IMR-90 (cell line): ENCODE measurements at regions not wholly inside any gene's neighbourhood (a gene's known extent, or its start where the extent isn't known, plus 50 kb on each side); places are given as distances from the start of the nearest gene placed in this dataset.

Source experiments
- ATAC-seq: fragments of 200-7000 bp; cut with Tn5 transposase; 2 replicates; pipeline ENCODE4 v1.9.1; 2020; ENCODE audit warnings: low read depth, mild to moderate bottlenecking, moderate library complexity
- BruUV-seq: library from RNA; stranded (reverse); fragments of 400-500 nt; replicated peaks from 2 replicates; lab custom pipeline; 2021; lab: Mats Ljungman, UMichigan
- CTCF ChIA-PET: fragments of 300-600 bp; formaldehyde crosslinking; extraction: SDS; loops from one replicate; lab custom pipeline; 2021; ENCODE audit warnings: antibody characterized with exemption; lab: Yijun Ruan, JAX
- POLR2A ChIA-PET: fragments of 300-600 bp; sonication (Branson Sonifier 250); formaldehyde crosslinking; loops from one replicate; lab custom pipeline; 2022; ENCODE audit warnings: antibody characterized with exemption; ENCODE audit not compliant: unreplicated experiment; lab: Charles Lee
- DNase-seq: peaks from one replicate; pipeline ENCODE4 v3.0.0; 2013
- H2AFZ ChIP-seq: replicated peaks from 2 replicates; pipeline ENCODE3; 2013; ENCODE audit warnings: low read length, mild to moderate bottlenecking; ENCODE audit not compliant: poor library complexity
- H2AK5ac ChIP-seq: 2 replicates; pipeline ENCODE4 v1.6.1; 2013; ENCODE audit warnings: low read depth, low read length, inconsistent platforms
- H2AK9ac ChIP-seq: replicated peaks from 2 replicates; pipeline ENCODE3; 2013; ENCODE audit warnings: mild to moderate bottlenecking, low read depth, low read length, moderate library complexity; ENCODE audit not compliant: poor library complexity
- H2BK120ac ChIP-seq: 2 replicates; pipeline ENCODE4 v1.6.1; 2013; ENCODE audit warnings: low read depth, low read length, inconsistent platforms
- H2BK15ac ChIP-seq: 3 replicates; pipeline ENCODE4 v1.6.1; 2013; ENCODE audit warnings: low read depth, low read length, inconsistent platforms
- H2BK20ac ChIP-seq: 2 replicates; pipeline ENCODE4 v1.6.1; 2013; ENCODE audit warnings: low read depth, mild to moderate bottlenecking, inconsistent platforms, low read length, moderate library complexity
- H2BK5ac ChIP-seq: 2 replicates; pipeline ENCODE4 v1.6.1; 2013; ENCODE audit warnings: mild to moderate bottlenecking, low read depth, low read length, inconsistent platforms; ENCODE audit not compliant: poor library complexity, severe bottlenecking
- H3K14ac ChIP-seq: replicated peaks from 2 replicates; pipeline ENCODE4 v1.6.1; 2013; ENCODE audit warnings: low read depth, low read length, inconsistent platforms
- H3K18ac ChIP-seq: 2 replicates; pipeline ENCODE4 v1.6.1; 2013; ENCODE audit warnings: low read depth, low read length, control low read depth
- H3K23ac ChIP-seq: 2 replicates; pipeline ENCODE4 v1.6.1; 2013; ENCODE audit warnings: low read depth, low read length, inconsistent platforms
- H3K27ac ChIP-seq: 2 replicates; pipeline ENCODE4 v1.5.1; 2013; ENCODE audit warnings: mild to moderate bottlenecking, control low read depth, low read length; ENCODE audit not compliant: insufficient read depth
- H3K27me3 ChIP-seq: 2 replicates; pipeline ENCODE4 v1.6.1; 2013; ENCODE audit warnings: low read length; ENCODE audit not compliant: control insufficient read depth, insufficient read depth
- H3K36me3 ChIP-seq: 2 replicates; pipeline ENCODE4 v1.6.1; 2013; ENCODE audit warnings: low read length, mixed read lengths; ENCODE audit not compliant: control insufficient read depth, insufficient read depth
- H3K4ac ChIP-seq: 2 replicates; pipeline ENCODE4 v1.6.1; 2013; ENCODE audit warnings: low read depth, low read length, inconsistent platforms
- H3K4me1 ChIP-seq: 2 replicates; pipeline ENCODE4 v1.6.1; 2013; ENCODE audit warnings: low read length, mixed read lengths; ENCODE audit not compliant: control insufficient read depth, insufficient read depth
- H3K4me2 ChIP-seq: 2 replicates; pipeline ENCODE4 v1.6.1; 2013; ENCODE audit warnings: low read depth, mild to moderate bottlenecking, control low read depth, low read length, moderate library complexity
- H3K4me3 ChIP-seq: 2 replicates; pipeline ENCODE4 v1.5.1; 2013; ENCODE audit warnings: low read depth, mild to moderate bottlenecking, control low read depth, low read length, moderate library complexity; ENCODE audit not compliant: insufficient read depth
- H3K56ac ChIP-seq: 2 replicates; pipeline ENCODE4 v1.6.1; 2013; ENCODE audit warnings: low read length, inconsistent platforms; ENCODE audit not compliant: insufficient read depth; ENCODE audit errors: extremely low read depth
- H3K79me1 ChIP-seq, 2 experiments: 2 replicates each; pipeline ENCODE4 v1.6.1; 2013; ENCODE audit warnings: low read length in 2 of 2, inconsistent platforms in 1 of 2, low read depth in 1 of 2
- H3K9ac ChIP-seq: 2 replicates; pipeline ENCODE4 v1.6.1; 2013; ENCODE audit warnings: low read depth, low read length, control low read depth
- H3K9me1 ChIP-seq: 2 replicates; pipeline ENCODE4 v1.6.1; 2013; ENCODE audit warnings: low read length, inconsistent platforms; ENCODE audit not compliant: insufficient read depth
- H3K9me3 ChIP-seq: 2 replicates; pipeline ENCODE4 v1.6.1; 2013; ENCODE audit warnings: low read length; ENCODE audit not compliant: control insufficient read depth, insufficient read depth
- H4K20me1 ChIP-seq: 2 replicates; pipeline ENCODE4 v1.6.1; 2013; ENCODE audit warnings: low read length, inconsistent platforms; ENCODE audit not compliant: insufficient read depth
- H4K5ac ChIP-seq: 2 replicates; pipeline ENCODE4 v1.6.1; 2013; ENCODE audit warnings: mild to moderate bottlenecking, low read depth, low read length, control low read depth
- H4K8ac ChIP-seq, 2 experiments: 2 replicates each; pipeline ENCODE4 v1.6.1; 2013; ENCODE audit warnings: low read depth in 2 of 2, low read length in 2 of 2, control low read depth in 1 of 2, inconsistent platforms in 1 of 2
- H4K91ac ChIP-seq: 2 replicates; pipeline ENCODE4 v1.6.1; 2013; ENCODE audit warnings: low read depth, low read length, inconsistent platforms; ENCODE audit not compliant: insufficient read depth
- BHLHE40 ChIP-seq: fragments of 150-350 bp; IDR thresholded peaks from 2 replicates; pipeline ENCODE4 v1.6.1; 2016; ENCODE audit warnings: mild to moderate bottlenecking, low read depth, low read length
- CEBPB ChIP-seq: IDR thresholded peaks from 2 replicates; pipeline ENCODE4 v1.6.1; 2012; ENCODE audit warnings: low read depth, low read length, improper control_type of control experiment
- CHD1 ChIP-seq: IDR thresholded peaks from 2 replicates; pipeline ENCODE4 v1.6.1; 2012; ENCODE audit warnings: low read depth, low read length, improper control_type of control experiment
- ELK1 ChIP-seq: fragments of 150-350 bp; IDR thresholded peaks from 2 replicates; pipeline ENCODE4 v1.6.1; 2016; ENCODE audit warnings: low read depth, mild to moderate bottlenecking, low read length, moderate library complexity, borderline replicate concordance
- FOS ChIP-seq: fragments of 150-350 bp; IDR thresholded peaks from 2 replicates; pipeline ENCODE4 v1.6.1; 2016; ENCODE audit warnings: low read depth, low read length
- MAFK ChIP-seq: IDR thresholded peaks from 2 replicates; pipeline ENCODE4 v1.6.1; 2012; ENCODE audit warnings: low read depth, low read length, improper control_type of control experiment
- MAZ ChIP-seq: IDR thresholded peaks from 2 replicates; pipeline ENCODE4 v1.6.1; 2012; ENCODE audit warnings: low read depth, mild to moderate bottlenecking, low read length, improper control_type of control experiment, moderate library complexity, borderline replicate concordance
- MXI1 ChIP-seq: IDR thresholded peaks from 2 replicates; pipeline ENCODE4 v1.6.1; 2012; ENCODE audit warnings: low read depth, mild to moderate bottlenecking, low read length, moderate library complexity, borderline replicate concordance
- NFE2L2 ChIP-seq: fragments of 150-350 bp; IDR thresholded peaks from 2 replicates; pipeline ENCODE4 v1.6.1; 2016; ENCODE audit warnings: low read depth, mild to moderate bottlenecking, low read length
- POLR2A ChIP-seq: IDR thresholded peaks from 2 replicates; pipeline ENCODE4 v1.6.1; 2012; ENCODE audit warnings: mild to moderate bottlenecking, low read depth, low read length
- RAD21 ChIP-seq: IDR thresholded peaks from 2 replicates; pipeline ENCODE4 v1.6.1; 2012; ENCODE audit warnings: low read length, improper control_type of control experiment
- RCOR1 ChIP-seq: IDR thresholded peaks from 2 replicates; pipeline ENCODE4 v1.6.1; 2012; ENCODE audit warnings: mild to moderate bottlenecking, low read length, improper control_type of control experiment; ENCODE audit not compliant: insufficient replicate concordance
- RFX5 ChIP-seq: IDR thresholded peaks from 2 replicates; pipeline ENCODE4 v1.8.0; 2012; ENCODE audit warnings: low read depth, mild to moderate bottlenecking, low read length, moderate library complexity
- SMC3 ChIP-seq: fragments of 150-350 bp; IDR thresholded peaks from 2 replicates; pipeline ENCODE4 v1.6.1; 2016; ENCODE audit warnings: low read depth, mild to moderate bottlenecking, antibody characterized with exemption, low read length, moderate library complexity
- USF2 ChIP-seq: fragments of 150-350 bp; IDR thresholded peaks from 2 replicates; pipeline ENCODE4 v1.6.1; 2017; ENCODE audit warnings: mild to moderate bottlenecking, antibody characterized with exemption, low read length, low read depth
- WGBS, 2 experiments: methylation state at CpG; one replicate each; pipeline versions ENCODE4 v1.1.5 to v1.1.7; 2013; ENCODE audit warnings: missing lambda C conversion rate in 2 of 2; ENCODE audit not compliant: insufficient read length in 1 of 2; ENCODE audit errors: extremely low coverage in 2 of 2; 5-methylcytosine and 5-hydroxymethylcytosine counted together
- dilution Hi-C: fragments of 300-500 bp; cut with HindIII; formaldehyde crosslinking; loops from one replicate; pipeline ENCODE4 v1.14.3; 2018; ENCODE audit warnings: low sequenced_read_pairs; ENCODE audit not compliant: unreplicated experiment
- in situ Hi-C: fragments of 300-500 bp; cut with MboI; formaldehyde crosslinking; loops from 3 replicates; pipeline ENCODE4 v1.14.3; 2019; ENCODE audit warnings: low sequenced_read_pairs, inconsistent platforms, mixed read lengths
- intact Hi-C: fragments of 100-400 bp; cut with micrococcal nuclease; formaldehyde crosslinking; loops from 2 replicates; pipeline ENCODE4 v1.10.0; 2022

GRCh38 chr4:8702516-8703400 lies 110.2 kb downstream of the CPZ start:
- dilution Hi-C loops (no loop called here), intact Hi-C loops (no loop called here), in situ Hi-C loops (no loop called here)
- WGBS, 2 experiments, result 57% methylated on average over 6 of the region's 15 CpGs; no CpG with 5 or more reads in 1 of the 2 experiments
- Histone ChIP-seq H3K4ac (no peak overlapping the region), H4K20me1 (no peaks in the 10 kb centered on the region), H2BK120ac (no peak overlapping the region), H3K4me2 (no peak overlapping the region), H3K18ac (no peak overlapping the region), H2AFZ (no peak overlapping the region), H3K79me1 (no peaks in the 10 kb centered on the region), H3K14ac (no peak overlapping the region), H2BK20ac (no peak overlapping the region), H3K9me3 (no peaks in the 10 kb centered on the region), H3K36me3 (no peaks in the 10 kb centered on the region), H2BK15ac (no peak overlapping the region), H4K5ac (no peak overlapping the region), H3K4me1 (no peaks in the 10 kb centered on the region), H3K27me3 (peaks cover 8% of the 10 kb centered on the region), H2BK5ac (no peak overlapping the region), H2AK5ac (no peak overlapping the region), H3K9me1 (no peaks in the 10 kb centered on the region), H3K56ac (no peak overlapping the region), H4K8ac (no peak overlapping the region), H3K27ac (no peak overlapping the region), H2AK9ac (no peak overlapping the region), H4K91ac (no peak overlapping the region), H3K9ac (no peak overlapping the region), H3K4me3 (no peak overlapping the region), H3K23ac (no peak overlapping the region)
- ChIA-PET CTCF (no interaction called here), POLR2A (no interaction called here)
- ATAC-seq (no peak), DNase-seq (no peak)
- no TSS peak for BruUV-seq
- TF ChIP-seq MAZ (no peak), MAFK (no peak), SMC3 (no peak), ELK1 (no peak), NFE2L2 (no peak), MXI1 (no peak), CHD1 (no peak), RAD21 (no peak), USF2 (no peak), RCOR1 (no peak), POLR2A (no peak), FOS (no peak), RFX5 (no peak), BHLHE40 (no peak), CEBPB (no peak)
